Activated T-helper 2 cell treated with anti-CD3 and anti-CD28 coated beads, Interferon-gamma antibody, Interleukin-2, Interleukin-4, amounts not matched to agents 10 μg/mL and 5 μg/mL and 100 μg/mL, durations not matched to agents 14 hours and 24 hours and 36 hours (primary cell): ENCODE measurements at regions not wholly inside any gene's neighbourhood (a gene's known extent, or its start where the extent isn't known, plus 50 kb on each side); places are given as distances from the start of the nearest gene placed in this dataset.
A peak's percentile ranks its signal among the peaks of the same experiment; 100 is the strongest.

Experiments used
- DNase-seq: peaks from one replicate; pipeline ENCODE4 v3.0.0; 2021; ENCODE audit warnings: low spot score
- H3K27ac Mint-ChIP-seq: one replicate; pipeline ENCODE4 v1.8.0; 2021; ENCODE audit warnings: mixed read lengths
- H3K27me3 Mint-ChIP-seq: one replicate; pipeline ENCODE4 v1.8.0; 2021; ENCODE audit warnings: low read depth, mixed read lengths
- H3K36me3 Mint-ChIP-seq: one replicate; pipeline ENCODE4 v1.8.0; 2021; ENCODE audit warnings: low read depth, mixed read lengths
- H3K4me1 Mint-ChIP-seq: one replicate; pipeline ENCODE4 v1.8.0; 2021; ENCODE audit warnings: low read depth, mixed read lengths
- H3K4me3 Mint-ChIP-seq: one replicate; pipeline ENCODE4 v1.8.0; 2021; ENCODE audit warnings: low read depth, mild to moderate bottlenecking, moderate library complexity, mixed read lengths
- H3K9me3 Mint-ChIP-seq: one replicate; pipeline ENCODE4 v1.8.0; 2021; ENCODE audit warnings: mixed read lengths
- intact Hi-C: fragments of 100-400 bp; cut with micrococcal nuclease; formaldehyde crosslinking; loops from one replicate; pipeline ENCODE4 v1.15.1; 2023

DNA sequence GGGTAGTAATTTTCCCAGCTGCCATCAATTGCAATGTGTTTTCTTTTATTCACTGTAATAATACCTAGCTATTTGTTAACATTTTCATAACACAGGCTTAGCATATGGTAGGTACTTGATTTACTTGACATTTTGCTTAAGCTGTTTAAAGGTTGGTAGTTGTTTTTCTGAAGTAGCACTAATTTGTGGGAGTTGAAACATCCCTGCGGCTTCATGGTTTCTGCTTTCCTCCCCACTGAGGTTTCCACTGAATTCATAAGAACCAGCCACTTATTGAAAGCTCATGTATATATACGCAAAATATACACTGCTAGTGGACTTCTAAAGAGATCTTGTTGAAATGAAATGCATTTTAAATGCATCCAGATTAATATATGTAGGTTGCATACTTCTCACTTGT is 559.9 kb downstream of the TLE4 start:
- DNase-seq = no peak
- Mint-ChIP-seq H3K36me3 (no peaks in the 10 kb centered on the region), H3K4me3 (no peak overlapping the region), H3K9me3 (no peaks in the 10 kb centered on the region), H3K27me3 (no peaks in the 10 kb centered on the region), H3K4me1 (peaks cover 2% of the 10 kb centered on the region), H3K27ac (no peak overlapping the region)
- intact Hi-C loops = no loop called here

DNA sequence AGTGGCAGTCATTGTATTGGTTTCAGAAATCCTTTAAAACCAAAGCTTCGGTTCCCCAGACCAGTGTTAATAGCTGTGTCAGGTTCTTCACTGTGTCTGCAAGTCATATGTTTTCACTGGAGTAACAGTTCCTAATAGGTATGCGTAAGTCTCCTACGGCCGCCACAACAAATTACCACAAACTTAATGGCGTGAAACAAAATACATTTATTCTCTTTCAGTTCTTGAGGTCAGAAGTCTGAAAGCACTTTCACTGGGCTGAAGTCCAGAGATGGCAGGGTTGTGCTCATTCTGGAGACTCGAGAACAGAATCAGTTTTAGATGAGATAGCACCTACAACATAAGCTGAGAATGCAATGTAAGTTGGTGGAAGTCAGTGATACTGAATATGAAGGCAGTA is 556.2 kb downstream of the TLE4 start:
- intact Hi-C loops = no loop called here
- no peaks in the 10 kb centered on the region for H3K9me3 Mint-ChIP-seq
- DNase-seq = no peak
- no peak overlapping the region for H3K4me3 Mint-ChIP-seq
- no peaks in the 10 kb centered on the region for H3K36me3 Mint-ChIP-seq
- H3K27me3 Mint-ChIP-seq = no peaks in the 10 kb centered on the region
- H3K4me1 Mint-ChIP-seq = peaks cover 2% of the 10 kb centered on the region
- no peak overlapping the region for H3K27ac Mint-ChIP-seq

DNA sequence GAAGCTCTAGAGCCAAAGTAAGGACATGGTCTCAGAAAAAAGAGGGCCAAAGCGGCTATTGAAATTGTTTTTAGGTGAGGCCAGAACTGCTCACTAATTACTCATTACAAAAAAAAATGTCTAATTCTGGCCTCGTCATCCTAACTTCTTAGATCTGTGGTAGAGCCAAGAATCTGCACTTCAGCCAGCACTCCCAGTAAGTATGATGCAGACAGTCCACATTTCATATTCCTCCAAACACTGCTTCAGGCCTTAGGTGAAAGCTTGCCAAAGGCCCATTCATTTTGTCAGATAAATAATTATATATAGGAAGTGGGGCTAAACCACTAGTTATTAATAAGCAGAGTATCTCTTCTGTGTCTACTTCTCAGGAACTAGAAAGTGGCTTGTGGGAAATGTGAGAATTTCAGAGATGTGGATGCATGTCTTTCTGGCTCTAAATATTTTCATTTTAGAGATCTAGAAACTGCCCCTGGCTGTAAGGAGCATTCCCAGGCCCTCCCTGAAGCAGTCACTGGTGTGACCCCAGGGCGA is 554.0 kb downstream of the TLE4 start:
- H3K27me3 Mint-ChIP-seq = no peaks in the 10 kb centered on the region
- no peak for DNase-seq
- intact Hi-C loops = no loop called here
- no peak overlapping the region for H3K27ac Mint-ChIP-seq
- H3K4me3 Mint-ChIP-seq = no peak overlapping the region
- H3K4me1 Mint-ChIP-seq = no peaks in the 10 kb centered on the region
- no peaks in the 10 kb centered on the region for H3K9me3 Mint-ChIP-seq
- no peaks in the 10 kb centered on the region for H3K36me3 Mint-ChIP-seq

DNA sequence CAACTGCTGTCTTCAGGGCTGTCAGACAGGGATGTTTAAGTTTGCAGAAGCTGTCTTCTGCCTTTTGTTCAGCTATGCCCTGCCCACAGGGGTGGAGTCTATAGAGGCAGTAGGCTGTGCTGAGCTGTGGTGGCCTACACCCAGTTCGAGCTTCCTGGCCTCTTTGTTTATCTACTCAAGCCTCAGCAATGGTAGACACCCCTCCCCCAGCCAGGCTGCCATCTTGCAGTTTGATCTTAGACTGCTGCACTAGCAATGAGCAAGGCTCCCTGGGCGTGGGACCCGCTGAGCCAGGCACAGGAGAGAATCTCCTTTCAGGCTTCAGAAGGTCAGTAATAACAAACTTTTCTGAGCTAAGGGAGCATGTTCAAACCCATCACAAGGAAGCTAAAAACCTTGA is 545.3 kb downstream of the TLE4 start:
- intact Hi-C loops = no loop called here
- Mint-ChIP-seq H3K36me3 (no peaks in the 10 kb centered on the region), H3K27ac (no peak overlapping the region), H3K4me1 (peaks cover 3% of the 10 kb centered on the region), H3K4me3 (no peak overlapping the region), H3K27me3 (no peaks in the 10 kb centered on the region), H3K9me3 (peaks cover 10% of the 10 kb centered on the region)
- DNase-seq = no peak

DNA sequence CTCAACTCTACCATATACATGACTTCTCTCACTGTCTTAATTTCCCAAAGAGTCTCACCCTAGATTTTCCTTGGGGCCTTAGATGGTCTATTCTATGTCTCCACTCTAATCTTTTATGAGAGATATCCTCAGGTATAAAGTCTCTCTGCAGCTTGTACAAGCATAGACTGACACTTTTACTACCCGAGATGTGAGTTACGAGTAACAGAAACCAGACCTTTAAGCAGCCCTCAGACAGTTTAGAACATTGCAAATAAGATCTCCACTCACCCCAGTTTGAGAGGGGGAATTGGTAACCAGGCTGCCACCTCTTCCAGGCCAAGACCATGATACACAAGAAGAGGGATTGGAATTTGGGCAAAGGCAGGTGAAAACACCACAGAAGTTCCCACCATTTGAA is 542.5 kb downstream of the TLE4 start:
- peaks cover 5% of the 10 kb centered on the region for H3K4me1 Mint-ChIP-seq
- H3K9me3 Mint-ChIP-seq = peaks cover 10% of the 10 kb centered on the region
- intact Hi-C loops = no loop called here
- H3K4me3 Mint-ChIP-seq = no peak overlapping the region
- no peaks in the 10 kb centered on the region for H3K36me3 Mint-ChIP-seq
- DNase-seq = no peak
- no peaks in the 10 kb centered on the region for H3K27me3 Mint-ChIP-seq
- H3K27ac Mint-ChIP-seq = no peak overlapping the region

DNA sequence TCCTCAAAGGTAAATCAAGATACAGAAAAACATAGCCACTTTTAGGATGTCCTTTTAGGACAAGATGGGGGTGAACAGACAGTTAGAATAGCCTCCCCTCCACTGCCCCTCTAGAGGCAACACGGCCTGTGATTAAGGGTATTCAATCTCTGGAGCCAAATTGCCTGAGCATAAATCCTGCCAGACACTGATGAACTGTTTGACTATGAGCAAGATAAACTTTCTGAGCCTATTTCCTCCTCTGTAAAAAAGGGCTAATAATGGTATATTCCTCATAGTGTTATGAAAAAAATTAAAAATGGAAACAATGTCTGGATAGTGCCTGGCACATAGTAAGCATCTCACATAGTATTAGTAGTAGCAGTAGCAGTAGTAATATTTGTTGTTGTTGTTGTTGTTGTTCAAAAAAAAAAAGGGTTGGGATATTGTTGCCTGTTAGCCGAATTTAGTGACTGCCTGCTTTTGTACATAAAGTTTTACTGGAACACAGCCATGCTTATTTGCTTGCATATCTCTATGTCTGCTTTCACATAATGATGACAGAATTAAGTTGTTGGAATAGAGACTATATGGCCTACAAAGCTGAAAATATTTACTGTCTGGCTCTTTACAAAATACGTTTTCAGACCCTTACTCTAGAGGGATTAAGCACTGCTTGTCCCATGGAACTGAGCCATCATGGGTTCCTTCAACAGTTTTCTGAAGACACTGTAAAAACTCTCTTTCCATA is 536.3 kb downstream of the TLE4 start:
- Mint-ChIP-seq H3K27ac (no peak overlapping the region), H3K36me3 (no peaks in the 10 kb centered on the region), H3K4me1 (peaks cover 2% of the 10 kb centered on the region), H3K4me3 (no peak overlapping the region), H3K9me3 (no peaks in the 10 kb centered on the region), H3K27me3 (no peaks in the 10 kb centered on the region)
- no peak for DNase-seq
- intact Hi-C loops = no loop called here

DNA sequence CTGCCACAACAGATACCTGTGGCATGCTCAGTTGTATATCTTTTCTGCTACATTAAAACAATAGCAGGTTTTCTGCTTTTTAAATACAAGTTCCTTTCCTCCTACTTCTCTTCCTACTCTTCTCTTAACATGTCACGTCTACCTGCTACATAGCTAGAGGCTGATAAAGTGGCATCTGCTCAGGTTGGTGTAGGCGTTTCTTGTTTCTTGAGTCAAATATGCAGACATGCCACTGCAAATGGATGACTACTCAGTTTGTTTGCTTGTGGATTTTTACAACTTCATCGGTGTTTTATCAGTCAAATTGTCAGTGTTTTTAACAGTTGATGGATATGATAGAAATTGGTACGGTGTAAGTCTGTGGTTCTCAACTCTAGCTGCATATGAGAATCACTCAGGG is 525.7 kb downstream of the TLE4 start:
- no peak for DNase-seq
- no peaks in the 10 kb centered on the region for H3K27me3 Mint-ChIP-seq
- no peak overlapping the region for H3K4me3 Mint-ChIP-seq
- intact Hi-C loops = no loop called here
- H3K36me3 Mint-ChIP-seq = no peaks in the 10 kb centered on the region
- no peak overlapping the region for H3K27ac Mint-ChIP-seq
- no peaks in the 10 kb centered on the region for H3K9me3 Mint-ChIP-seq
- peaks cover 4% of the 10 kb centered on the region for H3K4me1 Mint-ChIP-seq

DNA sequence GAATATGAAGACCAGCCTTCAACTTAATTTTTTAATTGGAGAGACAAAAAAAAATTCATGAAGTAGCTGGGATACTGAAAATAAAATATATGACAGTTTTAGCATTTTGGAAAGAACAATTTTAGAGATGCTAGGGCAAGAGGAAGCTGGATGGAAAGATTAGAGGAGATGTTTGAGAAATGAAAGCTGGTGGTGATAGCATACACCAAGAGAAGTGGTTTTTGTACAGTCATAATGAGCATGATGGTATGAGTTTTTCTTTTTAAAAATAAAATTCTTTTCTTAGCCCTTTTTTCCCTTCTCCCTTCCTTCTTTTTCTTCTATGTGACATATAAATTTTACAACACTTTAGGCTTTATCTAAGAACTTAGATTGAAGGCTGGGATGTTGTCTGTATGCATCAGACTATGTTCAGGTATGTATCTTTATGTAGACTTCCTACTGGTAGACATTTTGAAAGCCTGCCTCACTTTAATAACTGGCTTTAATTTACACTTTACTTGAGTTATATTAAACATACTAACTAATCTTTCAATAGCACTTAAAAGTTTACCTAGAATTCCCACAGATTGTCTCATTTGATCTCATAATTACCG is 522.5 kb downstream of the TLE4 start:
- no peak overlapping the region for H3K27ac Mint-ChIP-seq
- H3K36me3 Mint-ChIP-seq = no peaks in the 10 kb centered on the region
- H3K4me3 Mint-ChIP-seq = no peak overlapping the region
- intact Hi-C loops = loop anchor here (5.0 kb wide), 1 partner anchor 282 kb away; no protein-coding TSS in a partner anchor
- H3K4me1 Mint-ChIP-seq = peaks cover 4% of the 10 kb centered on the region
- no peaks in the 10 kb centered on the region for H3K27me3 Mint-ChIP-seq
- DNase-seq = no peak
- H3K9me3 Mint-ChIP-seq = peaks cover 6% of the 10 kb centered on the region

DNA sequence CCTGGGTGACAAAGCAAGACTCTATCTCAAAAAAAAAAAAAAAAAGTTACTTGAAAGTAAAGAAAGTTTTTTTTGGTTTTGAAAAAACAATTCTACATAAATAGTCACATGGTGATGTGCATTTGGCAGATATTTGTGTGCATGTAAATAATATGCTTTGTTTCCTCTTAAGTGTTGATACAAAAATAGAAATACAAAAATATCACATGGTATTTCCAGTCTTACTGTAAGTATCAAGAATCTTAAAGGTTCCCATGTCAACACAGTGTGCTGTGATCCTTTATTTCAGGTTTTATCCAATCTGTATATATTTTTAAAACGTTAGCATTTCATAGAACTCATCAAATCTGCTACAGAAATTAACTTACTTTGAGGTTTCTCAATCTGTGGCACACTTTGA is 521.9 kb downstream of the TLE4 start:
- peaks cover 4% of the 10 kb centered on the region for H3K4me1 Mint-ChIP-seq
- no peaks in the 10 kb centered on the region for H3K27me3 Mint-ChIP-seq
- DNase-seq = no peak
- H3K36me3 Mint-ChIP-seq = no peaks in the 10 kb centered on the region
- H3K9me3 Mint-ChIP-seq = peaks cover 6% of the 10 kb centered on the region
- H3K27ac Mint-ChIP-seq = no peak overlapping the region
- intact Hi-C loops = loop anchor here (5.0 kb wide), 1 partner anchor 281 kb away; no protein-coding TSS in a partner anchor
- no peak overlapping the region for H3K4me3 Mint-ChIP-seq

DNA sequence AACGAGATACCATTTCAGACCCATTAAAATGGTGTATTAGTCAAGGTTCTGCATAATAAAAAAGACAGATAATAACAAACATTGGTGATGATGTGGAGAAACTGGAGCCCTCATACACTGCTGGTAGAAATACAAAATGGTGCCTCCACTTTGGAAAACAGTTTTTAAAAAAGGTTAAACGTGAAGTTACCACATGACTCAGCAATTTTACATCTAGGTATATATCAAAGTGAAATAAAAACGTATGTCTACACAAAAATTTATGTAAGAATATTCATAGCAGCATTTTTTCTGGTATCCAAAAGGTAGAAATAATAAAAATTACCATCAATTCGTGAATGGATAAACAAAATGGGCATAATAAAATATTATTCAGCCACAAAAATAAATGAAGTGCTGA is 519.8 kb downstream of the TLE4 start:
- Mint-ChIP-seq H3K4me3 (no peak overlapping the region), H3K27ac (no peak overlapping the region), H3K9me3 (peaks cover 6% of the 10 kb centered on the region), H3K36me3 (no peaks in the 10 kb centered on the region), H3K4me1 (peaks cover 4% of the 10 kb centered on the region), H3K27me3 (no peaks in the 10 kb centered on the region)
- intact Hi-C loops = loop anchor here (5.0 kb wide), 1 partner anchor 279 kb away; no protein-coding TSS in a partner anchor
- no peak for DNase-seq

DNA sequence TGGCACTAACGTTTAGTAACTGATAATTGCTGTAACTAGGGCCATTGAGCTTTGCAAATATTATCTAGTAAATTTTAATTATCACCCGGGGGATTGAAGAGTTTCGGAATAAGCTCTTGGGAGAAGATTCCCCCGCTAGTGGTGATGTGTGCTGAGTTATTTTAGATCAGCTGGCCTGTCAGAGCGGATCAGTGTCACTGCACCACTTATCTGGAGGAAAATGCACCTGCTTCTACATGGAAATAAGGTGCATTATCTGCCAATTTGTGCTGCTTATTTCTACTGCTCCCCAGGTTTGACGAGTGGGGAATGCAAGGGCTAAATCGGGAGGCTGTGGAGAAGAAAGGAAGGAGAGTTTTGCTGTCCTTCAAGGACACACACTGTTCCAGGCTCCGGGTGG is 518.6 kb downstream of the TLE4 start:
- Mint-ChIP-seq H3K27me3 (no peaks in the 10 kb centered on the region), H3K36me3 (no peaks in the 10 kb centered on the region), H3K27ac (no peak overlapping the region), H3K9me3 (peaks cover 6% of the 10 kb centered on the region), H3K4me1 (peaks cover 6% of the 10 kb centered on the region), H3K4me3 (no peak overlapping the region)
- intact Hi-C loops = loop anchor here (5.0 kb wide), 1 partner anchor 278 kb away; no protein-coding TSS in a partner anchor
- DNase-seq = no peak

DNA sequence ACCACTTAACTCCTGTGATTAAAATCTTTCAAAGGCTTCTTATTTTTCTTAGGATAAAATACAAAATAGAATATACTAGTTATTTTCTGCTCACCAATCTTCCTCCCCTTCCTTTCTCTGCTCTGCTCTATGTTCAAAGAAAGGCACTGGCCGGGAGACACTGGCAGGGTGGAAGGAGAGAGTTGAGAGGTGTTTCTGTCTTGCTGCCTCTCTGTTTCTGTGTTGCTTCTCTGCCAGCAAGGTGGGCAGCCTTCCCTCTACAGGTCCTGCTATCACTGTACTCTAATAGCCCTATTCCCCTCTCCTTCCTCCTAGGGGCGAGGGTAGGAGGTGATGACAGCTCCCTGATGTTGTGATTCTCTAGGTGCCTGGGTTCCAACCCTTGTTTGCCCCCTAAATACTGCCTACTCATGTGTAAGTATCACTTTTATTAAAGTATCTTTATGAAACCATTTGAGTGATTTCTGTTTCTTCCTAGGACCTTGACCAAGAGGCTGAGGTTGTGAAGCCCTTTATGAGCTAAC is 515.1 kb downstream of the TLE4 start:
- no peaks in the 10 kb centered on the region for H3K36me3 Mint-ChIP-seq
- no peaks in the 10 kb centered on the region for H3K27me3 Mint-ChIP-seq
- H3K27ac Mint-ChIP-seq = peak overlapping the region; percentile 3
- no peak overlapping the region for H3K4me3 Mint-ChIP-seq
- DNase-seq = no peak
- peaks cover 1% of the 10 kb centered on the region for H3K9me3 Mint-ChIP-seq
- intact Hi-C loops = no loop called here
- H3K4me1 Mint-ChIP-seq = peaks cover 2% of the 10 kb centered on the region

DNA sequence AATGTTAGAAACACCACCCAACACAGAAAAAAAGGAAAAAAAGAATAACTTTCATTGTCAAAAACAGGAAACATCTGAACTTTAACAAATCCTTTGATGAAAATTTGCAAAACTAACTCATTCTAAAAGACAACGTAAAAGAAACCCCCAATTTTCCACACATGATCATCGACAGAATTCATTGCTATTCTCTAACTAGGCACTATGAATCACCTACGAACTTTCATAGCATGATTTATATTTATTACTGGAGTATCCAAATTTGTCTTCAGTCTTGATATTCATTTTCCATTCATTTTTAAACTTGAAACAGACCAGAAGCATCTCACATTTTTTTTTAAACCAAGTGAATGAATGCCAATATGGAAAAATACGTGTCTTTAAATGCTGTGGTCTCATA is 514.6 kb downstream of the TLE4 start:
- peaks cover 2% of the 10 kb centered on the region for H3K4me1 Mint-ChIP-seq
- no peak for DNase-seq
- no peaks in the 10 kb centered on the region for H3K36me3 Mint-ChIP-seq
- no peak overlapping the region for H3K27ac Mint-ChIP-seq
- intact Hi-C loops = no loop called here
- no peak overlapping the region for H3K4me3 Mint-ChIP-seq
- H3K9me3 Mint-ChIP-seq = no peaks in the 10 kb centered on the region
- H3K27me3 Mint-ChIP-seq = no peaks in the 10 kb centered on the region
